ENCODE measurements at regions not wholly inside any gene's neighbourhood (a gene's known extent, or its start where the extent isn't known, plus 50 kb on each side); places are given as distances from the start of the nearest gene placed in this dataset.

DNA sequence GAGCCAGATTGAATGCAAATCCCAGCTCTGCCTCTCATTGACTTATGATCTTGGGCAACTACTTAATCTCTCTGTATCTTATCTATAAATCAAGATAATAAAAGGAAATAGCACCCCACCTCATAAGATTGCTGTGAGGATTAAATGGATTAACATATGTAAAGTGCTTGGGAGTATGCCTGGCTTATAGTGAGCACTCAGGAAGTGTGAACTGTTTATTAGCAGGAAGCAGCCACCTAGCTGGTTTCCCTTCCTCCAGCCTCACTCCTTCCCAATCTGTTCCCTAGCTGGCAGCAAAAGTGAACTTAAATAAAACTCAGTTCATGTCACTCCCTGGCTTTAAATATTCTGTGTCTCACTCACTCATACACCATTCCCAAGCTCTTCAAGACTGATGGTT, 526.6 kb upstream of the PKDCC start:
- DNase-seq = no peak

GRCh38 chr2:41527525-41528323, 520.1 kb upstream of the PKDCC start:
- no peak for DNase-seq

DNA sequence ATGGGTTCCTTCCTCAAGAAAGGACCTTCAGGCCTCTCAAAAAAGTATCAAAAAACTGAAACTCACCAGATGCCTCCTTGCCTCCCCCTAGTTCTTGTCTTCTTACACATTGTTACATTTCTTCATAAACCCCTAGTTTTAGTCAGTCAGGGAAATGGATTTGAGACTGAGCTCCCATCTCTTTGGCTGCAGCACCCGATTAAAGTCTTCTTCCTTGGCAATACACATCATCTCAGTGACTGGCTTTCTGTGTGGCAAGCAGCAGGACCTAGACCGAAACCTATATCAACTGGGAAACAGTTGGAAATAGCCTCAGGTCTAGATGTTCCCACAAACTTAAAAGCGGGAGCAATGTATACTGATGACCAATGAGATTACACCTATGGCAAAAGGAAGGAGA, 512.2 kb upstream of the PKDCC start:
- DNase-seq = no peak

GRCh38 chr2:41540272-41540998, 507.4 kb upstream of the PKDCC start:
- no peak for DNase-seq

- DNase-seq = no peak
Measured at GRCh38 chr2:41543726-41544125, 504.1 kb upstream of the PKDCC start.

DNA sequence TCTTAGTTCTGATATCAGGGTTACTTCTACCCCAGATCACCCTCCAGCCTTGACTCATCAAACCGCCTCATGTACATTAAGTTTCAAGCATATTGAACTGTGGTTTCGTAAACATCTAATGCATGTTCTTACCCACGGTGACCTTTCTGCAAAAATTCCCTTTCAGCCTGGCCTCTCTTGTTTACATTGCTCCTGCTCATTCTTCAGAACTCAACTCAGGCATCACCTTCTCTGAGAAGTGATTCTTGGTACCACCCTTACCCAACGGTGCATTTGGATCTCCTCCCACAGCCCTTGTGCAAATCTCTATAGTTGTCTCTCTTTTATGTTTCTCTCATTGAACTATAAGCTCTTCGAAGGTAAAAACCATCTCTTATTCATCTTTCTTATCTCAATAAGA, 503.1 kb upstream of the PKDCC start:
- no peak for DNase-seq

- DNase-seq = no peak
Measured at GRCh38 chr2:41546031-41546430, 501.8 kb upstream of the PKDCC start.

- no peak for DNase-seq
Measured at GRCh38 chr2:41568648-41569047, 479.2 kb upstream of the PKDCC start.

- DNase-seq = no peak
Measured at GRCh38 chr2:41572154-41572553, 475.7 kb upstream of the PKDCC start.

GRCh38 chr2:41576423-41576822, 471.4 kb upstream of the PKDCC start:
- no peak for DNase-seq

GRCh38 chr2:41579806-41580205, 468.0 kb upstream of the PKDCC start:
- DNase-seq = no peak

- no peak for DNase-seq
Measured at GRCh38 chr2:41580806-41581205, 467.0 kb upstream of the PKDCC start.

DNA sequence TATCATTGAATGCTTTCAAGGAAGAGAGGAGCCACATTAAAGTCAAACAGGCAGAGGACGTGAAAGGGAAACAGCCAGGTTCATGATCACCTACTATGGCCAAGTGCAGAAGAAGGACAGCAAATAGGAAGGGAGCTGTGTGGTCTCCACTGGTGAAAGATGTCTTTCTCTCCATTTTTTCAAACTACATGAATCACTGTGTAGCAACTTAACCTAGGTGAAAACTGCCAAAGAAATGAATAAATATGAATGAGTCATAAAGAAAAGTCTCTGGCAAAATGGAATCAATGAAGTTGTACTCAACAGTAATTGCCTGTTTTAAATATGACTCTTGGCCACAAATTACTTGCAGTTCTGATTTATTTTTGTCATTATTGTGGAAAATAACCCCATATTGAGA, 452.6 kb upstream of the PKDCC start:
- DNase-seq = no peak

- DNase-seq = no peak
Measured at GRCh38 chr2:41597680-41598079, 450.1 kb upstream of the PKDCC start.

DNA sequence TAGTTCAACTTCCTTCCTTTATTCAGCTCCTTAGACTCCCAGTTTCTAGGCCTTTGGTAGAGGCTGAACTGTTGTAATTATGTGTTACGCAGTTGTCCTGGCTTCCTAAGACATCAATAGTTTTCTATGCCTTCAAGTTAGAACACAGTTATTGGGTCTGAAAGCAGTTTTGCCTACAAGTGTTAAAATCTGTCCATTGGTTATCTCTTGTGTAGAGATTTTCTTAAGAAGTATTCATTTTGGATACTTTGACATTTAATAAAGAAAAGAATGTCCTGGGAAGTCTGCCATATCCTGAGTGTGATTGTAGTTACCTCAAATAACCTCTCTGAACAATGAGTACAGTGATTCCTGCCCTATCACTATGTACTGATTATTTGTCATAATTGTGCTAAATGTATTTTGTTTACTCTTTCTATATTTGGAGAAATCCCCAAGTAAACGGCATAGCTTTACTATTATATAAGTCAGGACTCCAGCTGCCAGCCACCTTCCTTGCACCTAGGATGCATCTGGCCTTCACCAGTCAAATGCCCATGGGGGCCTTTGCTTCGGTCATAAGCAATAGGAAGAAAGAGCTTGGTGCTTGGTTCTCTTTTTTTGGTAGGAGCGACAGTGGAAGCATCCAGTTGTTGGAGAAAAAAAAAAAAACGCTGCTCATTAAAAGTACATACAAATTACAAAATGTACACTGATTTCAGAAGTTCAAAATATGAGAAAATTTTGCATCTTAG, 449.5 kb upstream of the PKDCC start:
- DNase-seq = no peak

- no peak for DNase-seq
Measured at GRCh38 chr2:41600460-41600859, 447.4 kb upstream of the PKDCC start.

DNA sequence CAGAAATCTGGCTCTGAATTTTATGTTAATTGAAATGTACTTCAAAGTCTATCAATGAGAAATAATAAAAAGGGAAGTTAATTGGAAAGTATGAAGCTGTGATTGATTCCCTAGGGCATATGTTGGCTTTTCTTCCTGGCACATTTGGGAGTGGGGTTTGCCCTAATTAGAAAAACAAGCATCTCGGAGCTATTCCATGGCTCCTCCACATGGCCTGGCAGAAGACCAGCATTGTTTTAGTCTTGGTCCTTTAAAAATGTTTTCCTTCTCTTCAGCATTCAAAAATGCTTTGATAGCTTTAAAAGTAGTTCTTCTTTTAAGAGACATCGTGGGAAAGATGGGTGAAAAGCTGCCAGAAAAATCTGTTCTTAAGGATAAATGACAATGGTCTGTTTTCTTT, 445.5 kb upstream of the PKDCC start:
- no peak for DNase-seq

- DNase-seq = no peak
Measured at GRCh38 chr2:41605311-41605710, 442.5 kb upstream of the PKDCC start.

- DNase-seq = no peak
Measured at GRCh38 chr2:41605914-41606313, 441.9 kb upstream of the PKDCC start.

GRCh38 chr2:41610501-41611190, 437.2 kb upstream of the PKDCC start:
- DNase-seq = no peak

GRCh38 chr2:41618754-41619153, 429.1 kb upstream of the PKDCC start:
- no peak for DNase-seq

DNA sequence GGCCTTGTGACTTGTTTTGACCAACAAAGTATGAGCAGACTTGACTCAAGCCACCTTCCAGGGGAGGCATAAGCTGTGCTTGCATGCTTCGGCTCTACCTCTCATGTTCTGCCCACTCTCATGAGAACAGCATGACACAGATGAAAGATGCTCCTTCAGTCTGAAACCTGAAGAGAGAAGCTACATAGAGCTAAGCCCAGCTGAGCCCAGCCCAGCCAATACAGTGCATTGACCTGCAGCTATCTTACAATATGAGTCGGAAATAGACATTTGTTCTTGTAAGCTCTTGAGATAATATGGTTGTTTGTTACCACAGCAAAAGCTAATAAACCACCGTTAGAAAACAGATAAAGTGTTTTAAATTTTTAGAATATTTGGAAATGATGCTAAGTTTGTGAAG, 426.7 kb upstream of the PKDCC start:
- DNase-seq = no peak

- DNase-seq = no peak
Measured at GRCh38 chr2:41621563-41621962, 426.3 kb upstream of the PKDCC start.
